Tibial nerve (tissue), 3 donors: ENCODE measurements at regions not wholly inside any gene's neighbourhood (a gene's known extent, or its start where the extent isn't known, plus 50 kb on each side); places are given as distances from the start of the nearest gene placed in this dataset.
A peak's percentile ranks its signal among the peaks of the same experiment; 100 is the strongest.

Experiments
- CTCF ChIP-seq, 5 experiments: fragments of 200-600 bp in 3 of 5; fragments of 450-650 bp in 2 of 5; sonication (generic) in 3 of 5; IDR thresholded peaks; one replicate each; pipeline ENCODE4 v1.5.1; 2016 to 2019; ENCODE audit warnings: antibody characterized with exemption in 5 of 5, mild to moderate bottlenecking in 3 of 5, moderate library complexity in 2 of 5
- POLR2A ChIP-seq, 2 donors: fragments of 450-650 bp; IDR thresholded peaks; one replicate each; pipeline ENCODE4 v1.6.1; 2017; ENCODE audit warnings: antibody characterized with exemption in 2 of 2, mild to moderate bottlenecking in 2 of 2, moderate library complexity in 2 of 2

- peak; percentile 75 to 88 (median 78) for TF ChIP-seq CTCF (IDR thresholded peaks at IDR 0.05)
- no peak for TF ChIP-seq POLR2A (IDR thresholded peaks at IDR 0.05)
Measured at GRCh38 chr2:24409700-24410556, 49.6 kb upstream of the ITSN2 start.
